ENCODE measurements at regions not wholly inside any gene's neighbourhood (a gene's known extent, or its start where the extent isn't known, plus 50 kb on each side); places are given as distances from the start of the nearest gene placed in this dataset.

DNA sequence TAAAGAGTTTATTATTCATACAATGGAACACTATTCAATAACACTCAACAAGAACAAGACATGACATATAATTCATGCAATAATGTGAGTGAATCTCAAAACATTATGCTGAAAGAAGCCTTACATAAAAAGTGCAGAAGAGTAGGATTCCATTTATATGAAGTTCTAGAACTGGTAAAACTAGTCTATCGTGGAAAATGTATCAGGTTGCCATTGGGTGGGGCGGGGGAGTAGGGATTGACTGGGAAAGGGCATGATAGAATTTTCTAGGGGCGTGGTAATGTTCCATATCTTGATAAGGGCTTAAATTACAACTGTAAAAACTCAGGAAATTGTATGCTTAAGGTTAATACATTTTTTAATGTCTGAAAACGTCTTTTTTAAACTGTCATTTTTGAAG, 247.9 kb downstream of the SATB1 start:
- TF ChIP-seq, protein P1, sequence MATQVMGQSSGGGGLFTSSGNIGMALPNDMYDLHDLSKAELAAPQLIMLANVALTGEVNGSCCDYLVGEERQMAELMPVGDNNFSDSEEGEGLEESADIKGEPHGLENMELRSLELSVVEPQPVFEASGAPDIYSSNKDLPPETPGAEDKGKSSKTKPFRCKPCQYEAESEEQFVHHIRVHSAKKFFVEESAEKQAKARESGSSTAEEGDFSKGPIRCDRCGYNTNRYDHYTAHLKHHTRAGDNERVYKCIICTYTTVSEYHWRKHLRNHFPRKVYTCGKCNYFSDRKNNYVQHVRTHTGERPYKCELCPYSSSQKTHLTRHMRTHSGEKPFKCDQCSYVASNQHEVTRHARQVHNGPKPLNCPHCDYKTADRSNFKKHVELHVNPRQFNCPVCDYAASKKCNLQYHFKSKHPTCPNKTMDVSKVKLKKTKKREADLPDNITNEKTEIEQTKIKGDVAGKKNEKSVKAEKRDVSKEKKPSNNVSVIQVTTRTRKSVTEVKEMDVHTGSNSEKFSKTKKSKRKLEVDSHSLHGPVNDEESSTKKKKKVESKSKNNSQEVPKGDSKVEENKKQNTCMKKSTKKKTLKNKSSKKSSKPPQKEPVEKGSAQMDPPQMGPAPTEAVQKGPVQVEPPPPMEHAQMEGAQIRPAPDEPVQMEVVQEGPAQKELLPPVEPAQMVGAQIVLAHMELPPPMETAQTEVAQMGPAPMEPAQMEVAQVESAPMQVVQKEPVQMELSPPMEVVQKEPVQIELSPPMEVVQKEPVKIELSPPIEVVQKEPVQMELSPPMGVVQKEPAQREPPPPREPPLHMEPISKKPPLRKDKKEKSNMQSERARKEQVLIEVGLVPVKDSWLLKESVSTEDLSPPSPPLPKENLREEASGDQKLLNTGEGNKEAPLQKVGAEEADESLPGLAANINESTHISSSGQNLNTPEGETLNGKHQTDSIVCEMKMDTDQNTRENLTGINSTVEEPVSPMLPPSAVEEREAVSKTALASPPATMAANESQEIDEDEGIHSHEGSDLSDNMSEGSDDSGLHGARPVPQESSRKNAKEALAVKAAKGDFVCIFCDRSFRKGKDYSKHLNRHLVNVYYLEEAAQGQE (IDR thresholded peaks at IDR 0.05; ENCODE audit: low read depth), result no peak
- TF ChIP-seq EGR1 (IDR thresholded peaks at IDR 0.05), result no peak
- no peak for TF ChIP-seq TEAD4 (IDR thresholded peaks at IDR 0.05)
- TF ChIP-seq RAD21 (IDR thresholded peaks at IDR 0.05; ENCODE audit: low read depth), result no peak
- TF ChIP-seq NFIC (IDR thresholded peaks at IDR 0.05), result no peak
- TF ChIP-seq YY1 (IDR thresholded peaks at IDR 0.05; ENCODE audit: low read depth), result no peak
- TF ChIP-seq FOXM1 (IDR thresholded peaks at IDR 0.05; ENCODE audit: borderline replicate concordance, low read depth), result no peak
- TF ChIP-seq USF1 (IDR thresholded peaks at IDR 0.05), result no peak
- no peak for TF ChIP-seq TCF12 (IDR thresholded peaks at IDR 0.05; ENCODE audit: low read depth)

- no peak for TF ChIP-seq USF1 (IDR thresholded peaks at IDR 0.05)
- no peak for TF ChIP-seq EP300 (IDR thresholded peaks at IDR 0.05; ENCODE audit: borderline replicate concordance)
- TF ChIP-seq, protein P1 (IDR thresholded peaks at IDR 0.05; ENCODE audit: low read depth), result no peak
- no peak for TF ChIP-seq ZBTB7A (IDR thresholded peaks at IDR 0.05; ENCODE audit: low read depth)
- TF ChIP-seq, protein P2, sequence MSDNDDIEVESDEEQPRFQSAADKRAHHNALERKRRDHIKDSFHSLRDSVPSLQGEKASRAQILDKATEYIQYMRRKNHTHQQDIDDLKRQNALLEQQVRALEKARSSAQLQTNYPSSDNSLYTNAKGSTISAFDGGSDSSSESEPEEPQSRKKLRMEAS (IDR thresholded peaks at IDR 0.05), result no peak
- TF ChIP-seq TEAD4 (IDR thresholded peaks at IDR 0.05), result no peak
- no peak for TF ChIP-seq TAF1 (IDR thresholded peaks at IDR 0.05; ENCODE audit: low read depth)
- no peak for TF ChIP-seq CEBPB (IDR thresholded peaks at IDR 0.05)
Observed at GRCh38 chr3:18159681-18160080, 265.5 kb downstream of the SATB1 start.

GRCh38 chr3:18153571-18154173, 271.5 kb downstream of the SATB1 start:
- no peak for TF ChIP-seq RAD21 (IDR thresholded peaks at IDR 0.05; ENCODE audit: low read depth)
- TF ChIP-seq CREB1 (IDR thresholded peaks at IDR 0.05; ENCODE audit: low read depth), result no peak
- TF ChIP-seq CEBPB (IDR thresholded peaks at IDR 0.05), result no peak
- TF ChIP-seq, protein P2 (IDR thresholded peaks at IDR 0.05), result no peak
- TF ChIP-seq, protein P1 (IDR thresholded peaks at IDR 0.05; ENCODE audit: low read depth), result no peak
- TF ChIP-seq NFIC (IDR thresholded peaks at IDR 0.05), result no peak
- TF ChIP-seq YY1 (IDR thresholded peaks at IDR 0.05; ENCODE audit: low read depth), result no peak
- no peak for TF ChIP-seq TAF1 (IDR thresholded peaks at IDR 0.05; ENCODE audit: low read depth)
- no peak for TF ChIP-seq USF1 (IDR thresholded peaks at IDR 0.05)
- no peak for TF ChIP-seq EGR1 (IDR thresholded peaks at IDR 0.05)
- no peak for TF ChIP-seq TCF12 (IDR thresholded peaks at IDR 0.05; ENCODE audit: low read depth)
- TF ChIP-seq TEAD4 (IDR thresholded peaks at IDR 0.05), result no peak
- TF ChIP-seq ZBTB7A (IDR thresholded peaks at IDR 0.05; ENCODE audit: low read depth), result no peak
- TF ChIP-seq EP300 (IDR thresholded peaks at IDR 0.05; ENCODE audit: borderline replicate concordance), result no peak
- no peak for TF ChIP-seq FOXM1 (IDR thresholded peaks at IDR 0.05; ENCODE audit: borderline replicate concordance, low read depth)

- TF ChIP-seq, protein P1 (IDR thresholded peaks at IDR 0.05; ENCODE audit: low read depth), result no peak
- TF ChIP-seq USF1 (IDR thresholded peaks at IDR 0.05), result no peak
- no peak for TF ChIP-seq TCF12 (IDR thresholded peaks at IDR 0.05; ENCODE audit: low read depth)
- no peak for TF ChIP-seq CEBPB (IDR thresholded peaks at IDR 0.05)
- TF ChIP-seq RAD21 (IDR thresholded peaks at IDR 0.05; ENCODE audit: low read depth), result no peak
- no peak for TF ChIP-seq YY1 (IDR thresholded peaks at IDR 0.05; ENCODE audit: low read depth)
- TF ChIP-seq TEAD4 (IDR thresholded peaks at IDR 0.05), result no peak
- TF ChIP-seq EGR1 (IDR thresholded peaks at IDR 0.05), result no peak
- TF ChIP-seq TAF1 (IDR thresholded peaks at IDR 0.05; ENCODE audit: low read depth), result no peak
- no peak for TF ChIP-seq EP300 (IDR thresholded peaks at IDR 0.05; ENCODE audit: borderline replicate concordance)
- no peak for TF ChIP-seq NFIC (IDR thresholded peaks at IDR 0.05)
- TF ChIP-seq CREB1 (IDR thresholded peaks at IDR 0.05; ENCODE audit: low read depth), result no peak
Observed at GRCh38 chr3:18151199-18151598, 273.9 kb downstream of the SATB1 start.

All from Ishikawa (cell line).